ENCODE measurements at regions not wholly inside any gene's neighbourhood (a gene's known extent, or its start where the extent isn't known, plus 50 kb on each side); places are given as distances from the start of the nearest gene placed in this dataset.

DNA sequence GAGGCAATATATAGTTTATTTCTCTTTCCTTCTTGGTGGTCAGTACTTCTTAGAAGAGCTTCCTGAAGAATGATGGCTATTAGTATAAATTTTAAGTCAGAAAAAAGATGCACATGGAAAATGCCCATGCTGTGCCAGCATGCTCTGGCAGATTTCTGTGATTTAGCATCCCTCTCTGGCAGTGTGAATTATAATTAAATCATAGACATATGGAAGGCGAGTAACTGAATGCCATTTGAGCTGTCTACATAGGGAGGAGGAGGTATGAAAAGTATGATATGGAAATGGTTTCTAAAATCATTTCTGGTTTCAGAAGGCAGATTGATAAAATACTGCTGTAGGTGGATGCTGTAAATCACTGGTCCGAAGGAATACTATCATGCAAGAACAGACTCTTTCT lies 754.9 kb upstream of the LRATD1 start:
- TF ChIP-seq, protein P1, sequence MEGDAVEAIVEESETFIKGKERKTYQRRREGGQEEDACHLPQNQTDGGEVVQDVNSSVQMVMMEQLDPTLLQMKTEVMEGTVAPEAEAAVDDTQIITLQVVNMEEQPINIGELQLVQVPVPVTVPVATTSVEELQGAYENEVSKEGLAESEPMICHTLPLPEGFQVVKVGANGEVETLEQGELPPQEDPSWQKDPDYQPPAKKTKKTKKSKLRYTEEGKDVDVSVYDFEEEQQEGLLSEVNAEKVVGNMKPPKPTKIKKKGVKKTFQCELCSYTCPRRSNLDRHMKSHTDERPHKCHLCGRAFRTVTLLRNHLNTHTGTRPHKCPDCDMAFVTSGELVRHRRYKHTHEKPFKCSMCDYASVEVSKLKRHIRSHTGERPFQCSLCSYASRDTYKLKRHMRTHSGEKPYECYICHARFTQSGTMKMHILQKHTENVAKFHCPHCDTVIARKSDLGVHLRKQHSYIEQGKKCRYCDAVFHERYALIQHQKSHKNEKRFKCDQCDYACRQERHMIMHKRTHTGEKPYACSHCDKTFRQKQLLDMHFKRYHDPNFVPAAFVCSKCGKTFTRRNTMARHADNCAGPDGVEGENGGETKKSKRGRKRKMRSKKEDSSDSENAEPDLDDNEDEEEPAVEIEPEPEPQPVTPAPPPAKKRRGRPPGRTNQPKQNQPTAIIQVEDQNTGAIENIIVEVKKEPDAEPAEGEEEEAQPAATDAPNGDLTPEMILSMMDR (IDR thresholded peaks at IDR 0.05; ENCODE audit: insufficient read depth, low read length, poor library complexity, severe bottlenecking), result no peak
- TF ChIP-seq EZH2phosphoT487 (conservative IDR thresholded peaks at IDR 0.05; ENCODE audit: low read length), result no peak
